HG03103 (cell line): ENCODE measurements at regions not wholly inside any gene's neighbourhood (a gene's known extent, or its start where the extent isn't known, plus 50 kb on each side); places are given as distances from the start of the nearest gene placed in this dataset.

ENCODE experiments used
- ATAC-seq: cut with Tn5 transposase; IDR thresholded peaks from one replicate; pipeline ENCODE4 v1.9.1; 2021; ENCODE audit warnings: low read depth; ENCODE audit not compliant: unreplicated experiment

DNA sequence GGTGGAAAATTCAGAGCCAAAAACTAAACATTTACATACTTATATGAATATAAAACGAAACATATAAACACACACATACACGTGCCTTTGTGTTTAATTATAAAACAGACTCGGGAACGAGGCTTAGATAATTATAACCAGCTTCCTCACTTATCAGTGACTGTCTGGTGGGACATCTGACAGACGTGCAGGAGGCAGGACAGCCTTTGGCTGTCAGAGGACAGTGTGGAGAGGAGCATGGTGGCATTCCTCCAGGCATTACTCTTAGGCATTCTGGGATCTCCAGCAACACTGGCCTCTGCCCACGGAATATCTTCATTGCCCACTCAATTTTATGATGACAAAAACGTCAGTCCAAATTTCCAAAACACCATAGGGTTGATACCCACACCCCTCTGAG, 262.2 kb upstream of the NFE2L3 start:
- ATAC-seq = no peak

DNA sequence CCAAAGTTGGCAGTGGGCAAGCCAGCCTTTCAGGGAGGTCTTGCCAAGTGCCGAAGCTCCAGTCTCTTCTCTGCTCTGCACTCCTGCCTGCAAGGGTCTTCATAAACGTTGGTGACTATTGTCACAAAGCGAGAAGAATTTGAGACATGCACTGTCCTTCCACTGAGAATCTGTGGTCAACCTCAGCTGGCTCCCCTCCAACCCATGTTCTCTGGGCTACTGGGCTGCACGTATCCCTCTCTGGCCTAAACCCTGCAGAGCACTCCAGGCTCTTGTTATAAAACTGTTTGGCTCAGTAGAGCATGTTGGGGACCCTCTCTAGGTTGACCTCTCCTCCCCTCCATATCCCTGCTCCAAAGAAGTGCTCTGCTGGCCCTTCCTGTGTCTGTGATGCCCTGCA, 260.4 kb upstream of the NFE2L3 start:
- no peak for ATAC-seq

DNA sequence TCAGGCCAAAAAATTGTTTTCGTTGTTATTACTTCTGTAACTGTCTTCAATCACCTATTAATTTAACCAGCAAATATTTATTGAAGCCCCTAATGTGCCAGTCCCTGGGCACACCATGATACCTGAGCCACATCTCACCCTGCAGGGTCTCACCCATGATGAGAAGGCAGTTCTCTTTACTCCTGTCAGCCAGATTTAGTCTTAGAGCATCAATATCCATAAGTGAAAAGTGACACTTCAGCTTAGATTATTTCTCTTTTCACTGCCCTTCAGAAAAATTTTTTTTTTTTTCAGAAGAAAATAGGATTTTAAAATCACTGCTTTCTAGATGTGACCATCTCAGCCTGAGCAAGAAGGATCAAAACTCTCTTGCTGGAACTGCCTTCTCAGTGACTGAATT, 258.6 kb upstream of the NFE2L3 start:
- ATAC-seq = no peak

DNA sequence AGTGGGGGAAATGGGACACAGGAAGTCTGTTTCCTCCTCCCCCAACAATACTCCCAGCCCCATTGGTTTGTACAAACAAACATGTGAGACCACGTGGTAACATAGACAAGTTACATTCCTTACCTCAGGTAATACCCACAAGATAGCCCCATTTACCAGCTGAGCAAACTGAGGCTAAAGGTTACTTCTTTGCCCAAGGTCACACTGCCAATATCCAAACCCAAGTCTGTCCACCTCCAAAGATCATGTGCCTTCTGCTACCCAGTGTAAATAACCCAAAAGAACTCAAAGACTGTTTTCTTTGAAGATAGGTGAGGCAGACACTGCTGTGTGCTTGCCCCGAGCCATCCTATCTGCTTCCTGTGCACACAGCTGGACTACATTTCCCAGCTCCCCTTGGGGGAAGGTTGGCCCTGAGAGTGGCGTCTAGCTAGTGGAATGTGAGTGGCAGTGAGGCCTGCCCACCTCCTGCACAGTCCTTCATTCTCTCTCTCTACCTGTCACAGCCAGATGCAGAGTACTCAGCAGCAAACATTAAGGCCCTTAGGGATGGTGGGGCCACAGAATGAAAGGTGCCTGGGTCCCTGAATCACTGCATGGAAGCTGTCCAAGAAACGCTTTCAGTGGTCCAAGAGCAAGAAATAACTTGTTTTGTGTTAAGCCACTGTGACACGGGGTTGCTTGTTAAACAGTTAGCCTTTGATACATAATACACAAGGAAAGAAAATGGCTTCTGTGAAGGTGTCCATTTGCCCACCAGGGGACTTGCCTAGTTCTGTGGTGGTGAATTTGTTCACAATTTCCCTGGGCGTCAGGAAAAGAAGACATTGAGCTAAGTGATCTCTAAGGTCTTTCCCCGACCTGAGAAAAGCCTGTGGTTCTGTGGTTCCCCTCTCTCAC, 257.7 kb upstream of the NFE2L3 start:
- ATAC-seq = peak; percentile 50

GRCh38 chr7:25894902-25895791, 256.9 kb upstream of the NFE2L3 start:
- peak; percentile 58 for ATAC-seq

GRCh38 chr7:25895792-25896171, 256.2 kb upstream of the NFE2L3 start:
- no peak for ATAC-seq

- no peak for ATAC-seq
Observed at GRCh38 chr7:25897261-25897782, 254.7 kb upstream of the NFE2L3 start.

- no peak for ATAC-seq
Observed at GRCh38 chr7:25900245-25900644, 251.8 kb upstream of the NFE2L3 start.

GRCh38 chr7:25900877-25901276, 251.1 kb upstream of the NFE2L3 start:
- no peak for ATAC-seq

- no peak for ATAC-seq
Observed at GRCh38 chr7:25901658-25902057, 250.3 kb upstream of the NFE2L3 start.

DNA sequence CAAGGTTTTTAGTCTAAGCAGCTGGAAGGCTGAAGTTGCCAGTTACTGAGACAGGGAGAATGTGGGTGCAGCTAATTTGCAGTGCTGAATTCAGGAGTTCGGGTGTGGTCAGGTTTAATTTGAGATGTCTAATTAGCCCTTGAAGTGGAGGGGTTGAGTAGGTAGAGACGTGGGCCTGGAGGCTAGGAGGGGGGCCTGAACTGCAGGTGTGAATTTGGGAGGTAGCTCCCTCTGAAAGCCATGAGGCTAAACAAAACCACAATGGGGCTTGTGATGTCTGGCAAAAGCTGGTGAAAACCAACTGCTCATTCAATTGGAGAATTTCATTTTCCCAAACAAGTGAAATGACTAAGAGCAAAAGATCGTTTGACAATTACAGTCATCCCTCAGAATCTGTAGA, 246.0 kb upstream of the NFE2L3 start:
- no peak for ATAC-seq

DNA sequence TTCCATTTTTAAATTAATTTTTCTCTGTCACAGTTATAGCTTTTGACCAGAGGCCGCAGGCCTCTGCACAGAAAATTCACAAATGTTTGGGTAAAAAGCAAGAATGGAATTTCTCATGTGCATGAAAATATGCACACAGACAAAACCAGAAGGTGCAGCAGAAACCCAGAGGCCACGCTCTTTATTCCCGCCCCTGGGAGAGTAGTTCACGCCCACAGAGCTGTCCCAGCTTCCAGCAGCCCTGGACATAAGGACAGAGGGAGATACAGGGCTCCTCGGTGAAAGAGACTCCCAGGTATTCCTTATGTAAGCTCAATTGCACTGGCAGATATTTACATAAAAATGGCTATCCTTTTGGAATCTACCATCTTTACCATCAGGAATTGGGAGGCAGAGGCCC, 245.2 kb upstream of the NFE2L3 start:
- ATAC-seq = no peak

- ATAC-seq = no peak
Observed at GRCh38 chr7:25907214-25907613, 244.8 kb upstream of the NFE2L3 start.

DNA sequence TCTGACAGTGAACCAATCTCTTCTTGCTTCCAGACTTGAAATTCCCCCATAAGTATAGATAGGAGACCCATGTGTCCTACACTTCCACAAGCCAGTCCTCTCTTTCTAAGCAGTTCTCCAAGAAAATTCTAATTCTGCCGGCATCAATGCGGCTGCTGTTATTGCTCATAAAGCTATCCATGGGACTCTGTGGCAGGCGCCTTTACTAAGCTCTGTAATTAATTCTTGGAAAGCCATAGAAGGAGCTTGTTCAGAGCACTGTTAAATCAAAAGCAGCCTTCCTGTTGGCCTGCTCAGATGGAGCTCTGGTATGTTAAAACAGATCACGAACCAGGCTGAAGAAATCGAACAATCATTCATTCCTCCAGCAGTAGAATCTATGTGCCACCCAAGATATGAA, 244.3 kb upstream of the NFE2L3 start:
- ATAC-seq = no peak

DNA sequence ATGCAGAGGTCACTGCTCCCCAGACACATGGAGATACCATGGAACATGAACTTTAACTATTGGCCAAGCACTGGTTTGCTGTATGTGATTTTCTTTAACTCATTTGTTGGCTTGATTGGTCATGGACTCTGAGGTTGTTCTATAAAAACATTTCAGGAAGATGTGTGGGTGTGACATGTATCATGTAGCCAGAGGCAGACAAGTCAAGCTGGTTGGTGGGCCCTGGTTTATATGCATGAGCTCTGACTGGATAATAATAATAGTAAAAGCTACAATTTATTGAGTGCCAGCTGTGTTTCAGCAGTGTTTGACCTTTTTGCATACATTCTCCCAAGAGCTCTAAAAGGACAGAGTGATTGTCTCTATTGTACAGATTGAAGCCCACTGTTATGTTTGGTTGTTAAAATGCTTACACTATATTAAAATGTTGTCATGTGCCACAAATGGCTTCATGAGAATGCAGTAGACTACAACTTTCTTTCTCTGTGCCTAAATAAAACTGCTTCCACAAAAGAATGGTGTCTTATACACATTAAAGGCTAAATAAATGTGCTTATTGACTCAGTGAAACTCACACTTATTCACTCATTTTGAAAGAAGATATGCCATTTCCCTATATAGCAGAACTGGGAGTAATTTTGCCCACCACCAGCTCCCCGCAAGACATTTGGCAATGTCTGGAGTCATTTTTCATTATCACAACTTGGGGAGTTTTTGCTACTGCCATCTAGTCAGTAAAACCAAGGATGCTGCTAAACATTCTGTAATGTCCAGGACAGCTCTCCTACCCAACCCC, 243.6 kb upstream of the NFE2L3 start:
- no peak for ATAC-seq

- no peak for ATAC-seq
Observed at GRCh38 chr7:25911738-25912607, 240.0 kb upstream of the NFE2L3 start.

DNA sequence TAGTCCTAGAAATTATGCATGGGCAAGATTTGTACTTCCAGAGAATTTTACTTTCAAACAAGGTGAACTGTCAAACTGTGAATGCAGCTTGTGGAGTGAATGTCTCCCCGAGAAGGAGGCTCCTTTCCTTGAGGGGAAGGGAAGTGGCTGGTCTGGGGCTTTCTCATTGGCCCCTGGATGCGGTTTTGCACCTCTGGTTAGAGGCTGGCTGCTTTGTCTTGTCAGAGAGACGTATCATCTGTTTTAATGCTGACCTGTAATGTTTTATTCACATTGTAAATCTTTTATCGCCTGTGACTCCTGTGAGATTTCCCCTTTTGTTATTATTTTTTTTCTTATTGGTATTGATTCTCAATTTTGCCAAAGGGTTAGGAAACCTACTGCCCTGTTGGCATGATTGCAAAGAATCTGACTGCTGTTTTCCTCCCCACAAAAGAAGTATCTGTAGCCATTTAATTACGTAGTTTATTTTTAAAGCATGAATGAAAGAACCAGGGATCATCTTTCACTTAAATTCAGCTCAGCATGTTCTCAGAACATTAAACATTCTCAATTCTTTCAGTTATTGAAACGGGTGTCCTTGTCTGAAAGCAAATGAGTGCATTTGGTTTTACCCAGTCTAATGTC, 238.3 kb upstream of the NFE2L3 start:
- no peak for ATAC-seq

DNA sequence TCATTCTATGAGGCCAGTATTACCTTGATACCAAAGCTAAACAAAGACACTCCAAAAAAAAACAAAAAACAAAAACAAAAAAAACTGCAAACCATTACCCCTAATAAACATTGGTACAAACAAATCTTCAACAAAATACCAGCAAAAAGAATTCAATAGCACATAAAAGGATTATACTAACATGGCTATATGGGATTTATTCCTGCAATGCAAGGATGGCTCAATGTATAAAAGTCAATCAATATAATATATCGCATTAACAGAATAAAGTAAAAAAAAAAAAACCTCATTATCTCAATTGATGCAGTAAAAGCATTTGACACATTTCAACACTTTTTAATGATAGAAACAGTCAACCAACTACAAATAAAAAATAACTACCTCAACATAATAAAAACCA, 233.3 kb upstream of the NFE2L3 start:
- ATAC-seq = no peak

GRCh38 chr7:25922296-25922695, 229.7 kb upstream of the NFE2L3 start:
- no peak for ATAC-seq
